ENCODE measurements at regions not wholly inside any gene's neighbourhood (a gene's known extent, or its start where the extent isn't known, plus 50 kb on each side); places are given as distances from the start of the nearest gene placed in this dataset.

DNA sequence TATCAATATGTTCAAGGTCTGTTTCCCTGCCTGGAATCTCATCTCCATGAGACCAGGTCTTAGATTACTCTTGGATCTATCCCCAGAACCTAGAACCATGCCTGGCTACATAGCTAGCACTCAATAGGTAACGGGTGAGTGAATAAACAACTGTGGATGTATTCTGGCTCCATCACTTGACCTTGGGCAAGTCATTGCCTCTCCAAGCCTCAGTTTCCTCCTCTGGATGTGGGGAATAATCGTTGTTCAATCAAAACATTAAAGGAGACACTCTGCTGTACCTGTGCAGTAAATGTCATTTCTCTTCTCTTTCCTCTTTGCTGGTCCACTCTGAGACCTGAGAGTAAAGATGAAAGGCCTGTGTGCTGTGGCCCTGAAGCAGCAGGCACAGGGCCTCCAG, 121.5 kb upstream of the MYCN start:
- no peaks in the 10 kb centered on the region for H3K23me2 ChIP-seq (ENCODE audit: low read depth, low read length)
- H4K20me1 ChIP-seq (replicated peaks in 1 of 2; ENCODE audit: control insufficient read depth in 1 of 2, insufficient read depth in 2 of 2, low read length in 2 of 2): no peaks in the 10 kb centered on the region
- no peak overlapping the region for H2BK15ac ChIP-seq (ENCODE audit: low read length)
- FAIRE-seq (no peak), DNase-seq (ENCODE audit: low read depth in 1 of 2, low spot score in 2 of 2) (no peak)
- no peak overlapping the region for H2BK5ac ChIP-seq (ENCODE audit: low read depth, low read length)
- H2AK5ac ChIP-seq (ENCODE audit: low read depth, low read length): no peak overlapping the region
- WGBS, 2 experiments (ENCODE audit: extremely low coverage in 1 of 2, insufficient coverage in 1 of 2, insufficient read length in 1 of 2, insufficient replicate concordance in 2 of 2, low coverage in 1 of 2, low lambda C conversion rate in 2 of 2, missing lambda C conversion rate in 1 of 2): 80% methylated on average over 2 of the region's 2 CpGs; no CpG with 5 or more reads in 1 of the 2 experiments
- no peaks in the 10 kb centered on the region for H3K27me3 ChIP-seq (replicated peaks in 1 of 4; ENCODE audit: control insufficient read depth in 3 of 4, extremely low read depth in 1 of 4, insufficient read depth in 3 of 4, low read length in 3 of 4)
- no peak overlapping the region for H4K91ac ChIP-seq (replicated peaks; ENCODE audit: insufficient read length, low read length)
- no peaks in the 10 kb centered on the region for H3K9me3 ChIP-seq (ENCODE audit: insufficient read depth in 2 of 2, low read depth in 1 of 2, low read length in 1 of 2)
- no peak overlapping the region for H2BK120ac ChIP-seq (replicated peaks; ENCODE audit: low read depth, low read length)
- H4K8ac ChIP-seq (ENCODE audit: extremely low read depth, insufficient read depth, low read length): no peak overlapping the region; the same call in 1 of the 2 replicates
- no peaks in the 10 kb centered on the region for H3K36me3 ChIP-seq (ENCODE audit: control insufficient read depth in 2 of 4, insufficient read depth in 4 of 4, low read length in 3 of 4)
- no peaks in the 10 kb centered on the region for H3K79me1 ChIP-seq (ENCODE audit: low read depth, low read length)
- H3K56ac ChIP-seq (replicated peaks; ENCODE audit: insufficient read length, low read depth, low read length): no peak overlapping the region
- H3K4me2 ChIP-seq (ENCODE audit: insufficient read depth in 1 of 2, low read depth in 2 of 2, low read length in 2 of 2): no peak overlapping the region
- H3K4me3 ChIP-seq (ENCODE audit: extremely low read depth in 1 of 4, insufficient read depth in 2 of 4, low read depth in 3 of 4, low read length in 4 of 4): no peak overlapping the region
- no peak overlapping the region for H2BK20ac ChIP-seq (ENCODE audit: low read length)
- no peak overlapping the region for H3K14ac ChIP-seq (ENCODE audit: insufficient read length)
- no peaks in the 10 kb centered on the region for H3K79me2 ChIP-seq (ENCODE audit: control insufficient read depth in 1 of 2, insufficient read depth in 2 of 2, low read length in 2 of 2)
- ChIA-PET CTCF (ENCODE audit: partially characterized antibody) (interaction anchor here (1.0 to 2.3 kb wide), 5 partner anchors 10 to 24 kb away, joined by 3 to 8 read pairs (median 4); no protein-coding TSS in a partner anchor), POLR2A (ENCODE audit: partially characterized antibody) (no interaction called here)
- no peaks in the 10 kb centered on the region; a peak in 1 of 7 replicates for H3K4me1 ChIP-seq (replicated peaks in 1 of 4; ENCODE audit: control insufficient read depth in 3 of 4, insufficient read depth in 4 of 4, low read length in 3 of 4)
- no peak overlapping the region for H4K5ac ChIP-seq (ENCODE audit: insufficient read length, low read depth, low read length)
- no peak overlapping the region for H2BK12ac ChIP-seq (ENCODE audit: low read depth, low read length)
- H3K4ac ChIP-seq (replicated peaks; ENCODE audit: insufficient read length, low read depth, low read length): no peak overlapping the region
- no peak overlapping the region for H3K9ac ChIP-seq (replicated peaks in 1 of 4; ENCODE audit: extremely low read depth in 1 of 4, low read depth in 3 of 4, low read length in 3 of 4)
- no peak overlapping the region for H3K18ac ChIP-seq (ENCODE audit: extremely low read depth, low read length)
- H3K27ac ChIP-seq (ENCODE audit: low read depth, low read length): no peak overlapping the region
- H3K23ac ChIP-seq (ENCODE audit: insufficient read length): no peak overlapping the region
- no peak overlapping the region for H2AFZ ChIP-seq (ENCODE audit: low read length)
- TF ChIP-seq TCF12 (IDR thresholded peaks at IDR 0.05; ENCODE audit: low read depth, low read length) (no peak), KDM1A (IDR thresholded peaks at IDR 0.05; ENCODE audit: borderline replicate concordance, low read length) (no peak), BACH1 (IDR thresholded peaks at IDR 0.05; ENCODE audit: low read length) (no peak), HDAC6 (IDR thresholded peaks at IDR 0.05; ENCODE audit: low read depth, low read length) (no peak), RNF2 (IDR thresholded peaks at IDR 0.05; ENCODE audit: borderline replicate concordance, low read depth, low read length, missing control alignments, poor library complexity, severe bottlenecking) (no peak), CTBP2 (IDR thresholded peaks at IDR 0.05; ENCODE audit: borderline replicate concordance, insufficient read depth, insufficient read length, low read length) (no peak), CHD1 (IDR thresholded peaks at IDR 0.05; ENCODE audit: low read depth, low read length) (no peak), TAF1 (IDR thresholded peaks at IDR 0.05; ENCODE audit: low read depth, low read length) (no peak), ASH2L (IDR thresholded peaks at IDR 0.05; ENCODE audit: low read length) (no peak), EP300 (IDR thresholded peaks at IDR 0.05; ENCODE audit: borderline replicate concordance in 1 of 2, low read depth in 2 of 2, low read length in 2 of 2) (no peak), EGR1 (IDR thresholded peaks at IDR 0.05; ENCODE audit: borderline replicate concordance, low read depth, low read length) (no peak), TEAD4 (IDR thresholded peaks at IDR 0.05; ENCODE audit: low read depth, low read length) (no peak), RAD21 (IDR thresholded peaks at IDR 0.05 in 1 of 2, conservative IDR thresholded peaks at IDR 0.05 in 1 of 2; ENCODE audit: low read depth in 2 of 2, low read length in 2 of 2) (no peak)
- TF ChIP-seq, protein P1, sequence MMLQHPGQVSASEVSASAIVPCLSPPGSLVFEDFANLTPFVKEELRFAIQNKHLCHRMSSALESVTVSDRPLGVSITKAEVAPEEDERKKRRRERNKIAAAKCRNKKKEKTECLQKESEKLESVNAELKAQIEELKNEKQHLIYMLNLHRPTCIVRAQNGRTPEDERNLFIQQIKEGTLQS (IDR thresholded peaks at IDR 0.05; ENCODE audit: insufficient read depth, low read depth, low read length): no peak
